H9 (cell line): ENCODE measurements at regions not wholly inside any gene's neighbourhood (a gene's known extent, or its start where the extent isn't known, plus 50 kb on each side); places are given as distances from the start of the nearest gene placed in this dataset.

Source experiments
- DNase-seq: peaks from one replicate; pipeline ENCODE4 v3.0.0-alpha.2; 2017
- H2AFZ ChIP-seq: one replicate; pipeline ENCODE4 v1.6.1; 2013; ENCODE audit warnings: mild to moderate bottlenecking, low read length, control low read depth, moderate library complexity
- H2AK5ac ChIP-seq: 2 replicates; pipeline ENCODE4 v1.6.1; 2013; ENCODE audit warnings: low read length, control low read depth, mixed read lengths; ENCODE audit not compliant: insufficient read length
- H2BK120ac ChIP-seq: one replicate; pipeline ENCODE4 v1.6.1; 2013; ENCODE audit warnings: low read depth, mild to moderate bottlenecking, low read length, control low read depth, inconsistent platforms; ENCODE audit not compliant: poor library complexity, severe bottlenecking
- H2BK12ac ChIP-seq: 2 replicates; pipeline ENCODE4 v1.6.1; 2013; ENCODE audit warnings: low read length, control low read depth, mixed read lengths, low read depth; ENCODE audit not compliant: insufficient read length
- H2BK15ac ChIP-seq: 2 replicates; pipeline ENCODE4 v1.6.1; 2013; ENCODE audit warnings: low read depth, low read length, control low read depth
- H2BK20ac ChIP-seq: one replicate; pipeline ENCODE4 v1.6.1; 2013; ENCODE audit warnings: low read depth, mild to moderate bottlenecking, low read length, control low read depth, inconsistent platforms; ENCODE audit not compliant: poor library complexity, severe bottlenecking
- H2BK5ac ChIP-seq: 2 replicates; pipeline ENCODE4 v1.6.1; 2013; ENCODE audit warnings: low read length, control low read depth, mixed read lengths; ENCODE audit not compliant: insufficient read length
- H3K14ac ChIP-seq: 2 replicates; pipeline ENCODE4 v1.6.1; 2013; ENCODE audit warnings: low read length, control low read depth; ENCODE audit not compliant: insufficient read depth
- H3K18ac ChIP-seq: 2 replicates; pipeline ENCODE4 v1.6.1; 2013; ENCODE audit warnings: low read depth, mild to moderate bottlenecking, mixed read lengths, low read length, control low read depth; ENCODE audit not compliant: insufficient read length
- H3K23ac ChIP-seq: 2 replicates; pipeline ENCODE4 v1.6.1; 2013; ENCODE audit warnings: low read length, control low read depth, mixed read lengths, low read depth; ENCODE audit not compliant: insufficient read length
- H3K23me2 ChIP-seq: 2 replicates; pipeline ENCODE4 v1.6.1; 2013; ENCODE audit warnings: low read depth, mild to moderate bottlenecking, mixed read lengths, low read length, control low read depth; ENCODE audit not compliant: insufficient read length, poor library complexity, severe bottlenecking
- H3K27ac ChIP-seq: 2 replicates; pipeline ENCODE4 v1.5.1; 2013; ENCODE audit warnings: low read length, control low read depth, mixed read lengths, low read depth; ENCODE audit not compliant: insufficient read length
- H3K27me3 ChIP-seq: 2 replicates; pipeline ENCODE4 v1.6.1; 2013; ENCODE audit warnings: low read length, control low read depth, inconsistent platforms; ENCODE audit not compliant: insufficient read depth
- H3K4ac ChIP-seq: 2 replicates; pipeline ENCODE4 v1.6.1; 2013; ENCODE audit warnings: low read depth, mild to moderate bottlenecking, control low read depth, inconsistent platforms, low read length, moderate library complexity
- H3K4me1 ChIP-seq: 2 replicates; pipeline ENCODE4 v1.6.1; 2013; ENCODE audit warnings: low read length, control low read depth, inconsistent platforms; ENCODE audit not compliant: insufficient read depth
- H3K4me2 ChIP-seq: 2 replicates; pipeline ENCODE4 v1.6.1; 2013; ENCODE audit warnings: low read length, control low read depth, mixed read lengths; ENCODE audit not compliant: insufficient read length, insufficient read depth
- H3K56ac ChIP-seq: 2 replicates; pipeline ENCODE4 v1.6.1; 2013; ENCODE audit warnings: low read depth, mild to moderate bottlenecking, mixed read lengths, low read length, control low read depth; ENCODE audit not compliant: insufficient read length
- H3K79me1 ChIP-seq: 2 replicates; pipeline ENCODE4 v1.6.1; 2013; ENCODE audit warnings: low read depth, mild to moderate bottlenecking, moderate library complexity, low read length, control low read depth, inconsistent platforms; ENCODE audit not compliant: insufficient read depth, poor library complexity, severe bottlenecking
- H3K79me2 ChIP-seq: 2 replicates; pipeline ENCODE4 v1.6.1; 2013; ENCODE audit warnings: low read length, control low read depth, inconsistent platforms; ENCODE audit not compliant: insufficient read depth
- H3K9ac ChIP-seq: 2 replicates; pipeline ENCODE4 v1.6.1; 2013; ENCODE audit warnings: low read length, control low read depth, mixed read lengths; ENCODE audit not compliant: insufficient read length; ENCODE audit errors: extremely low read depth
- H3K9me3 ChIP-seq: one replicate; pipeline ENCODE4 v1.6.1; 2013; ENCODE audit warnings: low read depth, low read length, inconsistent platforms; ENCODE audit not compliant: control insufficient read depth
- H3T11ph ChIP-seq: one replicate; pipeline ENCODE4 v1.6.1; 2013; ENCODE audit warnings: mild to moderate bottlenecking, low read length, control low read depth, inconsistent platforms
- H4K20me1 ChIP-seq: one replicate; pipeline ENCODE4 v1.6.1; 2013; ENCODE audit not compliant: control insufficient read depth, insufficient read length, insufficient read depth
- H4K5ac ChIP-seq: 2 replicates; pipeline ENCODE4 v1.6.1; 2013; ENCODE audit warnings: low read depth, mild to moderate bottlenecking, mixed read lengths, low read length, control low read depth; ENCODE audit not compliant: insufficient read length
- H4K8ac ChIP-seq: replicated peaks from 2 replicates; pipeline ENCODE4 v1.6.1; 2013; ENCODE audit warnings: low read length, control low read depth, mixed read lengths, low read depth; ENCODE audit not compliant: insufficient read length
- H4K91ac ChIP-seq: 2 replicates; pipeline ENCODE4 v1.6.1; 2013; ENCODE audit warnings: low read depth, mild to moderate bottlenecking, moderate library complexity, mixed read lengths, low read length, control low read depth; ENCODE audit not compliant: insufficient read length
- H3K27ac Mint-ChIP-seq, 3 experiments: 2 replicates in 2 of 3; 3 replicates in 1 of 3; pipeline ENCODE4 v1.8.0; 2020 to 2021; ENCODE audit warnings: mixed read lengths in 3 of 3, mild to moderate bottlenecking in 1 of 3, moderate library complexity in 1 of 3
- H3K27me3 Mint-ChIP-seq: 2 replicates; pipeline ENCODE4 v1.8.0; 2021; ENCODE audit warnings: low read depth, mild to moderate bottlenecking, moderate library complexity, mixed read lengths
- H3K36me3 Mint-ChIP-seq, 3 experiments: 2 replicates in 2 of 3; 3 replicates in 1 of 3; pipeline ENCODE4 v1.8.0; 2020 to 2021; ENCODE audit warnings: low read depth in 3 of 3, mixed read lengths in 3 of 3; ENCODE audit not compliant: insufficient read depth in 1 of 3
- H3K4me1 Mint-ChIP-seq, 2 experiments: 2 replicates each; pipeline ENCODE4 v1.8.0; 2020; ENCODE audit warnings: mixed read lengths in 2 of 2
- H3K4me3 Mint-ChIP-seq, 2 experiments: 2 replicates in 1 of 2; 3 replicates in 1 of 2; pipeline ENCODE4 v1.8.0; 2020 to 2021; ENCODE audit warnings: mild to moderate bottlenecking in 2 of 2, mixed read lengths in 2 of 2, moderate library complexity in 1 of 2
- H3K9me3 Mint-ChIP-seq, 2 experiments: 2 replicates in 1 of 2; 3 replicates in 1 of 2; pipeline ENCODE4 v1.8.0; 2020; ENCODE audit warnings: mild to moderate bottlenecking in 2 of 2, mixed read lengths in 2 of 2, moderate library complexity in 1 of 2
- CTCF ChIP-seq: fragments of 200-600 bp; sonication (generic); conservative IDR thresholded peaks from 3 replicates; pipeline ENCODE4 v1.8.0; 2021; ENCODE audit warnings: antibody characterized with exemption, mild to moderate bottlenecking
- WGBS: extraction: QIAGEN DNeasy Blood & Tissue Kit; methylation state at CpG from one replicate; pipeline ENCODE4 v1.1.7; 2013; ENCODE audit warnings: missing lambda C conversion rate, low lambda C conversion rate, mixed read lengths; ENCODE audit not compliant: insufficient read length; ENCODE audit errors: extremely low coverage; 5-methylcytosine and 5-hydroxymethylcytosine counted together

GRCh38 chr10:28367413-28367812 is 64.5 kb upstream of the MPP7 start:
- no peak overlapping the region for H2BK15ac ChIP-seq
- H3K27ac Mint-ChIP-seq, result no peak overlapping the region
- no peaks in the 10 kb centered on the region for H4K20me1 ChIP-seq
- no peak overlapping the region for H3K4me2 ChIP-seq
- peaks cover 2 to 7% of the 10 kb centered on the region in 2 experiments; a peak in 1 of 4 replicates for H3K4me1 Mint-ChIP-seq
- no peak overlapping the region for H4K8ac ChIP-seq
- no peak for DNase-seq
- H3K23ac ChIP-seq, result no peak overlapping the region
- no peak overlapping the region for H3K4ac ChIP-seq
- no peak overlapping the region for H3T11ph ChIP-seq
- no peak overlapping the region for H2BK5ac ChIP-seq
- no peaks in the 10 kb centered on the region for H3K23me2 ChIP-seq
- TF ChIP-seq CTCF, result no peak
- no peak overlapping the region for H4K91ac ChIP-seq
- H3K18ac ChIP-seq, result no peak overlapping the region
- no peak overlapping the region for H4K5ac ChIP-seq
- H3K4me3 Mint-ChIP-seq, result no peak overlapping the region
- no peak overlapping the region for H2BK12ac ChIP-seq
- H3K9me3 Mint-ChIP-seq, result no peaks in the 10 kb centered on the region
- no peak overlapping the region for H2BK20ac ChIP-seq
- H3K4me1 ChIP-seq, result no peaks in the 10 kb centered on the region
- no peak overlapping the region for H3K27ac ChIP-seq
- no peaks in the 10 kb centered on the region for H3K27me3 Mint-ChIP-seq
- H3K79me2 ChIP-seq, result no peaks in the 10 kb centered on the region
- no peak overlapping the region for H2BK120ac ChIP-seq
- H3K36me3 Mint-ChIP-seq, result no peaks in the 10 kb centered on the region
- no peak overlapping the region for H3K14ac ChIP-seq
- no peaks in the 10 kb centered on the region for H3K9me3 ChIP-seq
- no CpG with 5 or more reads among the region's 9 CpGs for WGBS
- H3K9ac ChIP-seq, result no peak overlapping the region
- no peak overlapping the region for H3K56ac ChIP-seq
- no peak overlapping the region for H2AFZ ChIP-seq
- H2AK5ac ChIP-seq, result no peak overlapping the region
- no peaks in the 10 kb centered on the region for H3K27me3 ChIP-seq
- H3K79me1 ChIP-seq, result no peaks in the 10 kb centered on the region
